ENCODE measurements at regions not wholly inside any gene's neighbourhood (a gene's known extent, or its start where the extent isn't known, plus 50 kb on each side); places are given as distances from the start of the nearest gene placed in this dataset.

GRCh38 chr18:28407681-28408080, 230.8 kb upstream of the CDH2 start:
- TF ChIP-seq, protein P1, sequence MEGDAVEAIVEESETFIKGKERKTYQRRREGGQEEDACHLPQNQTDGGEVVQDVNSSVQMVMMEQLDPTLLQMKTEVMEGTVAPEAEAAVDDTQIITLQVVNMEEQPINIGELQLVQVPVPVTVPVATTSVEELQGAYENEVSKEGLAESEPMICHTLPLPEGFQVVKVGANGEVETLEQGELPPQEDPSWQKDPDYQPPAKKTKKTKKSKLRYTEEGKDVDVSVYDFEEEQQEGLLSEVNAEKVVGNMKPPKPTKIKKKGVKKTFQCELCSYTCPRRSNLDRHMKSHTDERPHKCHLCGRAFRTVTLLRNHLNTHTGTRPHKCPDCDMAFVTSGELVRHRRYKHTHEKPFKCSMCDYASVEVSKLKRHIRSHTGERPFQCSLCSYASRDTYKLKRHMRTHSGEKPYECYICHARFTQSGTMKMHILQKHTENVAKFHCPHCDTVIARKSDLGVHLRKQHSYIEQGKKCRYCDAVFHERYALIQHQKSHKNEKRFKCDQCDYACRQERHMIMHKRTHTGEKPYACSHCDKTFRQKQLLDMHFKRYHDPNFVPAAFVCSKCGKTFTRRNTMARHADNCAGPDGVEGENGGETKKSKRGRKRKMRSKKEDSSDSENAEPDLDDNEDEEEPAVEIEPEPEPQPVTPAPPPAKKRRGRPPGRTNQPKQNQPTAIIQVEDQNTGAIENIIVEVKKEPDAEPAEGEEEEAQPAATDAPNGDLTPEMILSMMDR (IDR thresholded peaks at IDR 0.05; ENCODE audit: low read depth, low read length) = no peak
- Histone ChIP-seq H3K9me3 (ENCODE audit: control insufficient read depth, insufficient read depth, low read length) (no peaks in the 10 kb centered on the region), H3K27me3 (ENCODE audit: control insufficient read depth, insufficient read depth, low read length) (no peaks in the 10 kb centered on the region), H3K27ac (ENCODE audit: low read depth, low read length) (no peak overlapping the region), H3K4me3 (ENCODE audit: low read depth, low read length) (no peak overlapping the region)
- POLR2A ChIA-PET = no interaction called here
- CTCF ChIA-PET = no interaction called here
- DNase-seq (ENCODE audit: low read depth, low spot score) = no peak

GRCh38 chr18:28406533-28406932, 229.6 kb upstream of the CDH2 start:
- ChIA-PET POLR2A (no interaction called here), CTCF (no interaction called here)
- no peak for DNase-seq (ENCODE audit: low read depth, low spot score)
- Histone ChIP-seq H3K27ac (ENCODE audit: low read depth, low read length) (no peak overlapping the region), H3K9me3 (ENCODE audit: control insufficient read depth, insufficient read depth, low read length) (no peaks in the 10 kb centered on the region), H3K27me3 (ENCODE audit: control insufficient read depth, insufficient read depth, low read length) (no peaks in the 10 kb centered on the region), H3K4me3 (ENCODE audit: low read depth, low read length) (no peak overlapping the region)
- TF ChIP-seq, protein P1 (IDR thresholded peaks at IDR 0.05; ENCODE audit: low read depth, low read length) = no peak

- H3K27me3 ChIP-seq (ENCODE audit: control insufficient read depth, insufficient read depth, low read length) = no peaks in the 10 kb centered on the region
- ChIA-PET POLR2A (no interaction called here), CTCF (no interaction called here)
- no peak for DNase-seq (ENCODE audit: low read depth, low spot score)
- no peak overlapping the region for H3K4me3 ChIP-seq (ENCODE audit: low read depth, low read length)
- H3K27ac ChIP-seq (ENCODE audit: low read depth, low read length) = no peak overlapping the region
- no peaks in the 10 kb centered on the region for H3K9me3 ChIP-seq (ENCODE audit: control insufficient read depth, insufficient read depth, low read length)
- TF ChIP-seq, protein P1 (IDR thresholded peaks at IDR 0.05; ENCODE audit: low read depth, low read length) = no peak
Observed at GRCh38 chr18:28404694-28405093, 227.8 kb upstream of the CDH2 start.

GRCh38 chr18:28399781-28400362, 222.9 kb upstream of the CDH2 start:
- Histone ChIP-seq H3K27me3 (ENCODE audit: control insufficient read depth, insufficient read depth, low read length) (no peaks in the 10 kb centered on the region), H3K27ac (ENCODE audit: low read depth, low read length) (no peak overlapping the region), H3K9me3 (ENCODE audit: control insufficient read depth, insufficient read depth, low read length) (no peaks in the 10 kb centered on the region), H3K4me3 (ENCODE audit: low read depth, low read length) (no peak overlapping the region)
- TF ChIP-seq, protein P1 (IDR thresholded peaks at IDR 0.05; ENCODE audit: low read depth, low read length) = no peak
- POLR2A ChIA-PET = no interaction called here
- CTCF ChIA-PET = no interaction called here
- no peak for DNase-seq (ENCODE audit: low read depth, low spot score)

- TF ChIP-seq, protein P1 (IDR thresholded peaks at IDR 0.05; ENCODE audit: low read depth, low read length) = no peak
- CTCF ChIA-PET = no interaction called here
- no peak overlapping the region for H3K27ac ChIP-seq (ENCODE audit: low read depth, low read length)
- no peak for DNase-seq (ENCODE audit: low read depth, low spot score)
- H3K9me3 ChIP-seq (ENCODE audit: control insufficient read depth, insufficient read depth, low read length) = no peaks in the 10 kb centered on the region
- POLR2A ChIA-PET = no interaction called here
- H3K4me3 ChIP-seq (ENCODE audit: low read depth, low read length) = no peak overlapping the region
- H3K27me3 ChIP-seq (ENCODE audit: control insufficient read depth, insufficient read depth, low read length) = no peaks in the 10 kb centered on the region
Observed at GRCh38 chr18:28398471-28398870, 221.5 kb upstream of the CDH2 start.

All from AG04450 (cell line).